Mesenchymal stem cell (in vitro differentiated cells and primary cell): ENCODE measurements at regions not wholly inside any gene's neighbourhood (a gene's known extent, or its start where the extent isn't known, plus 50 kb on each side); places are given as distances from the start of the nearest gene placed in this dataset.

Experiments used
- DNase-seq: peaks from one replicate; pipeline ENCODE4 v3.0.0-alpha.2; 2013
- H2AFZ ChIP-seq: one replicate; pipeline ENCODE4 v1.6.1; 2013; ENCODE audit warnings: low read depth, mild to moderate bottlenecking, control low read depth, inconsistent platforms, low read length, moderate library complexity
- H2AK5ac ChIP-seq: 2 replicates; pipeline ENCODE4 v1.6.1; 2013; ENCODE audit warnings: low read length, moderate library complexity, mild to moderate bottlenecking, inconsistent platforms; ENCODE audit not compliant: severe bottlenecking
- H2BK120ac ChIP-seq: one replicate; pipeline ENCODE4 v1.6.1; 2013; ENCODE audit warnings: low read depth, mild to moderate bottlenecking, inconsistent platforms, low read length, moderate library complexity
- H2BK12ac ChIP-seq, 2 experiments: one replicate each; pipeline ENCODE4 v1.6.1; 2013; ENCODE audit warnings: inconsistent platforms in 2 of 2, low read length in 2 of 2, mild to moderate bottlenecking in 2 of 2, moderate library complexity in 2 of 2, control low read depth in 1 of 2
- H2BK15ac ChIP-seq: one replicate; pipeline ENCODE4 v1.6.1; 2013; ENCODE audit warnings: mild to moderate bottlenecking, low read depth, inconsistent platforms; ENCODE audit not compliant: poor library complexity, severe bottlenecking
- H2BK5ac ChIP-seq: 2 replicates; pipeline ENCODE4 v1.6.1; 2013; ENCODE audit warnings: low read depth, mild to moderate bottlenecking, low read length, control low read depth, inconsistent platforms; ENCODE audit not compliant: poor library complexity, severe bottlenecking
- H3K14ac ChIP-seq, 2 experiments: one replicate each; pipeline ENCODE4 v1.6.1; 2013; ENCODE audit warnings: inconsistent platforms in 2 of 2, low read length in 2 of 2, control low read depth in 1 of 2, mild to moderate bottlenecking in 1 of 2, moderate library complexity in 1 of 2
- H3K18ac ChIP-seq, 2 experiments: one replicate each; pipeline ENCODE4 v1.6.1; 2013; ENCODE audit warnings: inconsistent platforms in 2 of 2, low read length in 2 of 2, control low read depth in 1 of 2, low read depth in 1 of 2, mild to moderate bottlenecking in 1 of 2
- H3K23ac ChIP-seq, 2 experiments: one replicate each; pipeline ENCODE4 v1.6.1; 2013; ENCODE audit warnings: inconsistent platforms in 2 of 2, low read length in 2 of 2, mild to moderate bottlenecking in 2 of 2, moderate library complexity in 2 of 2, control low read depth in 1 of 2
- H3K27ac ChIP-seq: 2 replicates; pipeline ENCODE4 v1.5.1; 2013; ENCODE audit warnings: mild to moderate bottlenecking, moderate library complexity, low read length, control low read depth, inconsistent platforms; ENCODE audit not compliant: poor library complexity, severe bottlenecking
- H3K27me3 ChIP-seq, 2 experiments: 2 replicates each; pipeline versions ENCODE4 v1.6.1 to v1.7.0; 2013; ENCODE audit warnings: low read length in 2 of 2, mild to moderate bottlenecking in 2 of 2, moderate library complexity in 2 of 2, control low read depth in 1 of 2, inconsistent platforms in 1 of 2; ENCODE audit not compliant: control insufficient read depth in 1 of 2, insufficient read depth in 1 of 2
- H3K36me3 ChIP-seq, 2 experiments: 2 replicates each; pipeline versions ENCODE4 v1.6.1 to v1.7.0; 2013; ENCODE audit warnings: low read length in 2 of 2, control low read depth in 1 of 2, inconsistent platforms in 1 of 2, low read depth in 1 of 2, mild to moderate bottlenecking in 1 of 2; ENCODE audit not compliant: insufficient read depth in 2 of 2, control insufficient read depth in 1 of 2
- H3K4ac ChIP-seq, 2 experiments: one replicate each; pipeline ENCODE4 v1.6.1; 2013; ENCODE audit warnings: inconsistent platforms in 2 of 2, low read length in 2 of 2, mild to moderate bottlenecking in 2 of 2, moderate library complexity in 2 of 2, control low read depth in 1 of 2, low read depth in 1 of 2
- H3K4me1 ChIP-seq: 2 replicates; pipeline ENCODE4 v1.6.1; 2013; ENCODE audit warnings: low read depth, low read length, control low read depth; ENCODE audit not compliant: control insufficient read depth, insufficient read depth
- H3K4me2 ChIP-seq: 2 replicates; pipeline ENCODE4 v1.6.1; 2013; ENCODE audit warnings: low read length, mild to moderate bottlenecking, inconsistent platforms; ENCODE audit not compliant: poor library complexity, severe bottlenecking
- H3K4me3 ChIP-seq, 2 experiments: 2 replicates each; pipeline versions ENCODE4 v1.5.1 to v1.7.0; 2013; ENCODE audit warnings: low read length in 2 of 2, mild to moderate bottlenecking in 2 of 2, control low read depth in 1 of 2, low read depth in 1 of 2; ENCODE audit not compliant: insufficient read depth in 1 of 2
- H3K79me1 ChIP-seq: replicated peaks from 2 replicates; pipeline ENCODE4 v1.6.1; 2013; ENCODE audit warnings: mild to moderate bottlenecking, control low read depth, low read length, inconsistent platforms; ENCODE audit not compliant: poor library complexity, severe bottlenecking
- H3K9ac ChIP-seq: 2 replicates; pipeline ENCODE4 v1.7.0; 2013; ENCODE audit warnings: mild to moderate bottlenecking, low read length, moderate library complexity
- H3K9me3 ChIP-seq: 2 replicates; pipeline ENCODE4 v1.7.0; 2013; ENCODE audit warnings: mild to moderate bottlenecking, low read length; ENCODE audit not compliant: control insufficient read depth
- H4K8ac ChIP-seq: one replicate; pipeline ENCODE4 v1.6.1; 2013; ENCODE audit warnings: inconsistent platforms, mild to moderate bottlenecking, low read length, moderate library complexity
- H4K91ac ChIP-seq: one replicate; pipeline ENCODE4 v1.6.1; 2013; ENCODE audit warnings: mild to moderate bottlenecking, low read length, inconsistent platforms
- WGBS: methylation state at CpG from one replicate; pipeline ENCODE4 v1.1.7; 2013; ENCODE audit warnings: mixed read lengths; 5-methylcytosine and 5-hydroxymethylcytosine counted together

DNA sequence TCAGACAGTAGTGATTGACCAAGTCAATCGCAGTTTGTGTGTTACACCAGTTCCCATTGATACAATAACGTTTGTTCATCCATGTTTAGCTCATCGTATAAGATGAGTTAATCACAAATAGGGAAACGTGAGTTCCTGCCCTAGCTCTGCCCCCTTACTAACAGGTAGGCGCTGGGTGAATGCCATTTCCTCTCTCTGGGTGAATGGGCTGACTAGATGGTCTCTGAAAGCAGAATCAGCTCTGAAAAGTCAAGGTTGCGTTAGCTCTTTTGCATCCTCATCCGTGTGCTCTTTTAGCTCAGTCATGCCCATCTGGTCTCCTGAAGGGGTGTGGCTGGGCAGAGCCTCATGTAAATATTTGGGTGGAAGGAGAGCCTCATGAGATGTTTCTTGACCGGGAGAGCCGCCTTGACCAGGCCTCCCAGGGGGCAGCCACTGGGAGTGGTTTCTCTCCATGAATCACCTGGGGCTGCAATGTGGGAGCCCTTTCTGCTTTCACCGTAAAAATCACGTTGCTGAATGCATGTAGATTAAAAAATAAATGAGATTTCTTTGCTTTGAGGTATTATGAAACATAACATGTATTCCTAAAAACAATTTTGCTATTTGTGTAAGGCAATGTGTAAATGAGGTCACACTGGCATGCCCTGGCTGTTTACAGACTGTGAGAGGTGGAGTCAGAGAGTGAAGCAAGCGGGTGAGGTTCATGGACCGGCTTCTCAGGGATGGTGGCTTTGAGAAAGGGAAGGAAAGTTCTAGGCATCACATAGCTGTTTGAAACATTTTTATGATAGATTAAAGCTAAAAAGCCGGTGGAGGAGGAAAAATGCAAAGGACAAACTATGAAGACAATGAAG is 108.4 kb upstream of the RASGRP1 start:
- no peak overlapping the region for H3K18ac ChIP-seq
- H3K23ac ChIP-seq = no peak overlapping the region
- H3K9ac ChIP-seq = no peak overlapping the region
- no peaks in the 10 kb centered on the region for H3K4me1 ChIP-seq
- no peak overlapping the region for H3K4me3 ChIP-seq
- no peaks in the 10 kb centered on the region for H3K9me3 ChIP-seq
- no peak overlapping the region for H2BK5ac ChIP-seq
- peaks cover 0 to 17% of the 10 kb centered on the region in 2 experiments for H3K27me3 ChIP-seq
- H3K14ac ChIP-seq = no peak overlapping the region
- H2BK120ac ChIP-seq = no peak overlapping the region
- H3K4ac ChIP-seq = no peak overlapping the region
- H2AFZ ChIP-seq = no peak overlapping the region
- no peak for DNase-seq
- no peak overlapping the region for H3K4me2 ChIP-seq
- no peak overlapping the region for H4K8ac ChIP-seq
- no peak overlapping the region for H3K27ac ChIP-seq
- H2BK12ac ChIP-seq = no peak overlapping the region
- H2BK15ac ChIP-seq = no peak overlapping the region
- H3K79me1 ChIP-seq = no peaks in the 10 kb centered on the region
- WGBS = 93% methylated on average over 12 of the region's 14 CpGs
- H4K91ac ChIP-seq = no peak overlapping the region
- H3K36me3 ChIP-seq = no peaks in the 10 kb centered on the region
- no peak overlapping the region for H2AK5ac ChIP-seq

DNA sequence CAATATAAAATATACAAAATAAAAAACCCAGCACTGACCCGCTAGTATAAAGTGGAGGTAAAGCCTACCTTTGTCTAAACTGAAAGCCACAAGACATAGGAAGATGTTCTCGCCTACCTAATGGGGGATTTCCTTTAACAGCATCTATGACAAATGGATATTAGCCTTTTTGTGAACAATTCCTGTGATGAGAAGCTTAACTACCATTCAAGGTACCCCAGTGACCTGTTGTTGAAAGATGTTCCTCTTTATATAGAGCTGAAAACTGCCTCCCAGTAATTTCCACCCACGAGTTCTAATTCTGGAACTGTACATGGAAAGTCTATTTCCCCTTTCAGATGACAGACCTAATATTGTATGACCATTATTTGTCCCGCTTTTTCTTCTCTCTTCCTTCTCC is 109.8 kb upstream of the RASGRP1 start:
- no peaks in the 10 kb centered on the region for H3K4me1 ChIP-seq
- no peak overlapping the region for H3K4me3 ChIP-seq
- 82% methylated on average over 4 of the region's 4 CpGs for WGBS

DNA sequence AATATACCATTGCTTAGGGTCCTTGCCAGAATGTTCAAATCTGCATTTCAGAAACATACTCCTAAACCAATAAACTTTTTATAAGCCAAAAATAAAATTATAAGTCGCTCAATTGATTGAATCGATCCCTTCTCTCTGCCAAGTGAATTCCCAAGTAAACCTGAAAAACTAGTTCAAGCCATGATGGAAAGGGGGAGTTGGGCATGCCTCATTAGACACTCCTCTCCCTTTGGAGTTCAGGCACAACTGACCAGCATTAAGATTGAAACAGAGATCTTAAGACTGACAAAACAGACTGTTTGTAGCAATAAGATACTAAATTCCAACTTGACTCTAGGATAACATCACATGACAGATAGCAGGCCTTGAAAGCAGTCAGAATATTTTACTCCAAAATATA is 113.7 kb upstream of the RASGRP1 start:
- no peak overlapping the region for H2BK5ac ChIP-seq
- no peak overlapping the region for H4K8ac ChIP-seq
- no peak overlapping the region for H3K18ac ChIP-seq
- H3K23ac ChIP-seq = no peak overlapping the region
- H3K36me3 ChIP-seq = no peaks in the 10 kb centered on the region
- no peaks in the 10 kb centered on the region for H3K79me1 ChIP-seq
- H3K4me1 ChIP-seq = no peaks in the 10 kb centered on the region
- H3K9ac ChIP-seq = no peak overlapping the region
- no peak overlapping the region for H3K27ac ChIP-seq
- no peak overlapping the region for H2AFZ ChIP-seq
- no peak overlapping the region for H3K4me3 ChIP-seq
- peaks cover 0 to 12% of the 10 kb centered on the region in 2 experiments for H3K27me3 ChIP-seq
- H2BK120ac ChIP-seq = no peak overlapping the region
- no peaks in the 10 kb centered on the region for H3K9me3 ChIP-seq
- no peak overlapping the region for H2BK15ac ChIP-seq
- no peak for DNase-seq
- WGBS = 92% methylated on average over 2 of the region's 2 CpGs
- H4K91ac ChIP-seq = no peak overlapping the region
- H3K14ac ChIP-seq = no peak overlapping the region
- H3K4me2 ChIP-seq = no peak overlapping the region
- no peak overlapping the region for H2BK12ac ChIP-seq
- H2AK5ac ChIP-seq = no peak overlapping the region
- H3K4ac ChIP-seq = no peak overlapping the region

More for the DNA sequence above, 109.8 kb upstream of the RASGRP1 start:
- Histone ChIP-seq H2BK12ac (no peak overlapping the region), H3K18ac (no peak overlapping the region), H2BK15ac (no peak overlapping the region), H4K91ac (no peak overlapping the region), H3K9ac (no peak overlapping the region), H2BK120ac (no peak overlapping the region), H3K23ac (no peak overlapping the region), H3K27ac (no peak overlapping the region), H3K4me2 (no peak overlapping the region), H4K8ac (no peak overlapping the region), H2BK5ac (no peak overlapping the region), H3K27me3 (peaks cover 0 to 7% of the 10 kb centered on the region in 2 experiments), H3K79me1 (no peaks in the 10 kb centered on the region), H3K9me3 (no peaks in the 10 kb centered on the region), H2AFZ (no peak overlapping the region), H2AK5ac (no peak overlapping the region), H3K36me3 (no peaks in the 10 kb centered on the region), H3K4ac (no peak overlapping the region), H3K14ac (no peak overlapping the region)
- no peak for DNase-seq

DNA sequence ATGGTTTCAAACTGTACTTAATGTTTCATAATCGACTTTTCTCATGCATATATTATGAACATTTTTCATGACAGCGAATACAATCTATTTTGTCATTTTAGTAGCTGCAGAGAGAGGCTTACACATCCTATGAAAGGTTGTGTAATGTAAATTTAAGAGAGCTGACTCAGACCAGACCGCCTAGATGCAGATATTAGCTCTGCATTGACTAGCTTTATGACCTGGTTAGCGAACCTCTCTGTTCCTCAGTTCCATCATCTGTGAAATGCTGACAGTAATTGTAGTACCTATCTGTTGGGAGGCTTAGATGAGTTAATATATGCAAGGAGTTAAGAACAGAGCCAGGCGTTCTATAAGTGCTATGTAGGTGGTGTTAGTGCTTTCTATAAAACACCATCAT is 116.2 kb upstream of the RASGRP1 start:
- Histone ChIP-seq H4K91ac (no peak overlapping the region), H2BK5ac (no peak overlapping the region), H3K9ac (no peak overlapping the region), H3K4me1 (no peaks in the 10 kb centered on the region), H4K8ac (no peak overlapping the region), H2BK120ac (no peak overlapping the region), H3K27ac (no peak overlapping the region), H3K79me1 (no peaks in the 10 kb centered on the region), H3K4ac (no peak overlapping the region), H2BK12ac (no peak overlapping the region), H3K9me3 (no peaks in the 10 kb centered on the region), H3K36me3 (no peaks in the 10 kb centered on the region), H3K18ac (no peak overlapping the region), H3K27me3 (peaks cover 0 to 12% of the 10 kb centered on the region in 2 experiments), H2BK15ac (no peak overlapping the region), H2AK5ac (no peak overlapping the region), H3K23ac (no peak overlapping the region), H3K14ac (no peak overlapping the region), H3K4me2 (no peak overlapping the region), H2AFZ (no peak overlapping the region), H3K4me3 (no peak overlapping the region)
- 98% methylated on average over 3 of the region's 5 CpGs for WGBS
- no peak for DNase-seq
